Putamen (tissue), 1 donor: ENCODE measurements at regions not wholly inside any gene's neighbourhood (a gene's known extent, or its start where the extent isn't known, plus 50 kb on each side); places are given as distances from the start of the nearest gene placed in this dataset.

Experiments used
- DNase-seq: peaks from one replicate; pipeline ENCODE4 v3.0.0-alpha.2; 2016; ENCODE audit warnings: low spot score

- no peak for DNase-seq
Measured at GRCh38 chr1:29749024-29749945, 513.0 kb downstream of the PTPRU start.

GRCh38 chr1:29747196-29747595 is 510.9 kb downstream of the PTPRU start:
- no peak for DNase-seq

GRCh38 chr1:29746076-29746665 is 509.8 kb downstream of the PTPRU start:
- DNase-seq = no peak

GRCh38 chr1:29744684-29745490 is 508.6 kb downstream of the PTPRU start:
- no peak for DNase-seq

GRCh38 chr1:29743931-29744330 is 507.6 kb downstream of the PTPRU start:
- DNase-seq = no peak

- no peak for DNase-seq
Measured at GRCh38 chr1:29743264-29743663, 506.9 kb downstream of the PTPRU start.

GRCh38 chr1:29739176-29739575 is 502.9 kb downstream of the PTPRU start:
- DNase-seq = no peak

- no peak for DNase-seq
Measured at GRCh38 chr1:29736582-29737188, 500.4 kb downstream of the PTPRU start.

GRCh38 chr1:29732453-29732852 is 496.1 kb downstream of the PTPRU start:
- DNase-seq = no peak

- no peak for DNase-seq
Measured at GRCh38 chr1:29730623-29731022, 494.3 kb downstream of the PTPRU start.

GRCh38 chr1:29729281-29729680 is 493.0 kb downstream of the PTPRU start:
- no peak for DNase-seq

- DNase-seq = no peak
Measured at GRCh38 chr1:29728703-29729102, 492.4 kb downstream of the PTPRU start.

- no peak for DNase-seq
Measured at GRCh38 chr1:29725262-29725661, 488.9 kb downstream of the PTPRU start.

GRCh38 chr1:29722598-29722997 is 486.3 kb downstream of the PTPRU start:
- DNase-seq = no peak

GRCh38 chr1:29719253-29719652 is 482.9 kb downstream of the PTPRU start:
- DNase-seq = no peak

GRCh38 chr1:29718791-29719190 is 482.5 kb downstream of the PTPRU start:
- DNase-seq = no peak

GRCh38 chr1:29716306-29716705 is 480.0 kb downstream of the PTPRU start:
- DNase-seq = no peak

GRCh38 chr1:29713857-29714256 is 477.5 kb downstream of the PTPRU start:
- DNase-seq = no peak

- no peak for DNase-seq
Measured at GRCh38 chr1:29712801-29713200, 476.5 kb downstream of the PTPRU start.

GRCh38 chr1:29712284-29712651 is 475.9 kb downstream of the PTPRU start:
- no peak for DNase-seq

- DNase-seq = no peak
Measured at GRCh38 chr1:29711582-29712283, 475.4 kb downstream of the PTPRU start.
